Mesenchymal stem cell (in vitro differentiated cells and primary cell): ENCODE measurements at regions not wholly inside any gene's neighbourhood (a gene's known extent, or its start where the extent isn't known, plus 50 kb on each side); places are given as distances from the start of the nearest gene placed in this dataset.

Experiments used
- DNase-seq: peaks from one replicate; pipeline ENCODE4 v3.0.0-alpha.2; 2013
- H2AFZ ChIP-seq: one replicate; pipeline ENCODE4 v1.6.1; 2013; ENCODE audit warnings: low read depth, mild to moderate bottlenecking, control low read depth, inconsistent platforms, low read length, moderate library complexity
- H2AK5ac ChIP-seq: 2 replicates; pipeline ENCODE4 v1.6.1; 2013; ENCODE audit warnings: low read length, moderate library complexity, mild to moderate bottlenecking, inconsistent platforms; ENCODE audit not compliant: severe bottlenecking
- H2BK120ac ChIP-seq: one replicate; pipeline ENCODE4 v1.6.1; 2013; ENCODE audit warnings: low read depth, mild to moderate bottlenecking, inconsistent platforms, low read length, moderate library complexity
- H2BK12ac ChIP-seq, 2 experiments: one replicate each; pipeline ENCODE4 v1.6.1; 2013; ENCODE audit warnings: inconsistent platforms in 2 of 2, low read length in 2 of 2, mild to moderate bottlenecking in 2 of 2, moderate library complexity in 2 of 2, control low read depth in 1 of 2
- H2BK15ac ChIP-seq: one replicate; pipeline ENCODE4 v1.6.1; 2013; ENCODE audit warnings: mild to moderate bottlenecking, low read depth, inconsistent platforms; ENCODE audit not compliant: poor library complexity, severe bottlenecking
- H2BK5ac ChIP-seq: 2 replicates; pipeline ENCODE4 v1.6.1; 2013; ENCODE audit warnings: low read depth, mild to moderate bottlenecking, low read length, control low read depth, inconsistent platforms; ENCODE audit not compliant: poor library complexity, severe bottlenecking
- H3K14ac ChIP-seq, 2 experiments: one replicate each; pipeline ENCODE4 v1.6.1; 2013; ENCODE audit warnings: inconsistent platforms in 2 of 2, low read length in 2 of 2, control low read depth in 1 of 2, mild to moderate bottlenecking in 1 of 2, moderate library complexity in 1 of 2
- H3K18ac ChIP-seq, 2 experiments: one replicate each; pipeline ENCODE4 v1.6.1; 2013; ENCODE audit warnings: inconsistent platforms in 2 of 2, low read length in 2 of 2, control low read depth in 1 of 2, low read depth in 1 of 2, mild to moderate bottlenecking in 1 of 2
- H3K23ac ChIP-seq, 2 experiments: one replicate each; pipeline ENCODE4 v1.6.1; 2013; ENCODE audit warnings: inconsistent platforms in 2 of 2, low read length in 2 of 2, mild to moderate bottlenecking in 2 of 2, moderate library complexity in 2 of 2, control low read depth in 1 of 2
- H3K27ac ChIP-seq: 2 replicates; pipeline ENCODE4 v1.5.1; 2013; ENCODE audit warnings: mild to moderate bottlenecking, moderate library complexity, low read length, control low read depth, inconsistent platforms; ENCODE audit not compliant: poor library complexity, severe bottlenecking
- H3K27me3 ChIP-seq, 2 experiments: 2 replicates each; pipeline versions ENCODE4 v1.6.1 to v1.7.0; 2013; ENCODE audit warnings: low read length in 2 of 2, mild to moderate bottlenecking in 2 of 2, moderate library complexity in 2 of 2, control low read depth in 1 of 2, inconsistent platforms in 1 of 2; ENCODE audit not compliant: control insufficient read depth in 1 of 2, insufficient read depth in 1 of 2
- H3K36me3 ChIP-seq, 2 experiments: 2 replicates each; pipeline versions ENCODE4 v1.6.1 to v1.7.0; 2013; ENCODE audit warnings: low read length in 2 of 2, control low read depth in 1 of 2, inconsistent platforms in 1 of 2, low read depth in 1 of 2, mild to moderate bottlenecking in 1 of 2; ENCODE audit not compliant: insufficient read depth in 2 of 2, control insufficient read depth in 1 of 2
- H3K4ac ChIP-seq, 2 experiments: one replicate each; pipeline ENCODE4 v1.6.1; 2013; ENCODE audit warnings: inconsistent platforms in 2 of 2, low read length in 2 of 2, mild to moderate bottlenecking in 2 of 2, moderate library complexity in 2 of 2, control low read depth in 1 of 2, low read depth in 1 of 2
- H3K4me1 ChIP-seq: 2 replicates; pipeline ENCODE4 v1.6.1; 2013; ENCODE audit warnings: low read depth, low read length, control low read depth; ENCODE audit not compliant: control insufficient read depth, insufficient read depth
- H3K4me2 ChIP-seq: 2 replicates; pipeline ENCODE4 v1.6.1; 2013; ENCODE audit warnings: low read length, mild to moderate bottlenecking, inconsistent platforms; ENCODE audit not compliant: poor library complexity, severe bottlenecking
- H3K4me3 ChIP-seq, 2 experiments: 2 replicates each; pipeline versions ENCODE4 v1.5.1 to v1.7.0; 2013; ENCODE audit warnings: low read length in 2 of 2, mild to moderate bottlenecking in 2 of 2, control low read depth in 1 of 2, low read depth in 1 of 2; ENCODE audit not compliant: insufficient read depth in 1 of 2
- H3K79me1 ChIP-seq: replicated peaks from 2 replicates; pipeline ENCODE4 v1.6.1; 2013; ENCODE audit warnings: mild to moderate bottlenecking, control low read depth, low read length, inconsistent platforms; ENCODE audit not compliant: poor library complexity, severe bottlenecking
- H3K9ac ChIP-seq: 2 replicates; pipeline ENCODE4 v1.7.0; 2013; ENCODE audit warnings: mild to moderate bottlenecking, low read length, moderate library complexity
- H3K9me3 ChIP-seq: 2 replicates; pipeline ENCODE4 v1.7.0; 2013; ENCODE audit warnings: mild to moderate bottlenecking, low read length; ENCODE audit not compliant: control insufficient read depth
- H4K8ac ChIP-seq: one replicate; pipeline ENCODE4 v1.6.1; 2013; ENCODE audit warnings: inconsistent platforms, mild to moderate bottlenecking, low read length, moderate library complexity
- H4K91ac ChIP-seq: one replicate; pipeline ENCODE4 v1.6.1; 2013; ENCODE audit warnings: mild to moderate bottlenecking, low read length, inconsistent platforms
- WGBS: methylation state at CpG from one replicate; pipeline ENCODE4 v1.1.7; 2013; ENCODE audit warnings: mixed read lengths; 5-methylcytosine and 5-hydroxymethylcytosine counted together

DNA sequence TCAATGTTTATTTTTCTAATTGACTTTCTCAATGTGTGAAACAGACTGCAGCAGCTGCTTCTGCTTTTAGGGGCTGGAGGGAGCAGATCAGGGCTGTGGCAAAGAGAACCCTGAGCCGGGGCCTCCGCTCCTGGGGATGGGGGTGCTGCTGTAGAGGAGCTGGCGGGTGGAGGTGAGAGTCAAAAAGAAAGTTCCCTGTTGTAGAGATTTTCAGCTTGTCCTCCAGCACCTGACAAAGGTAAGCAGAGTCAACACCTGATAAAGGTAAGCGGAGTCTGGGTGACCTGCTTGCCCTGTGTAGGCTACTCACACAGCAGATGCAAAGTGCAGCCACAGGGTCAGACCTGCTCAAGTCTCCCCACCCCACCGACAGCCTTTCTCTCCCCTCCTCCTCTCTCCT, 252.4 kb upstream of the IRX1 start:
- H3K27me3 ChIP-seq: no peaks in the 10 kb centered on the region
- H2BK120ac ChIP-seq: no peak overlapping the region
- H2AK5ac ChIP-seq: no peak overlapping the region
- no peak overlapping the region for H3K23ac ChIP-seq
- H3K4ac ChIP-seq: no peak overlapping the region
- no peak overlapping the region for H2AFZ ChIP-seq
- H3K4me2 ChIP-seq: no peak overlapping the region
- no peak for DNase-seq
- no peak overlapping the region for H4K91ac ChIP-seq
- no peak overlapping the region for H4K8ac ChIP-seq
- 78% methylated on average over 5 of the region's 5 CpGs for WGBS
- H2BK5ac ChIP-seq: no peak overlapping the region
- H3K9me3 ChIP-seq: no peaks in the 10 kb centered on the region
- H3K36me3 ChIP-seq: no peaks in the 10 kb centered on the region
- H3K18ac ChIP-seq: no peak overlapping the region
- no peak overlapping the region for H2BK12ac ChIP-seq
- H3K27ac ChIP-seq: no peak overlapping the region
- no peak overlapping the region for H3K14ac ChIP-seq
- no peaks in the 10 kb centered on the region for H3K4me1 ChIP-seq
- no peak overlapping the region for H3K9ac ChIP-seq
- H2BK15ac ChIP-seq: no peak overlapping the region
- no peaks in the 10 kb centered on the region for H3K79me1 ChIP-seq
- H3K4me3 ChIP-seq: no peak overlapping the region

DNA sequence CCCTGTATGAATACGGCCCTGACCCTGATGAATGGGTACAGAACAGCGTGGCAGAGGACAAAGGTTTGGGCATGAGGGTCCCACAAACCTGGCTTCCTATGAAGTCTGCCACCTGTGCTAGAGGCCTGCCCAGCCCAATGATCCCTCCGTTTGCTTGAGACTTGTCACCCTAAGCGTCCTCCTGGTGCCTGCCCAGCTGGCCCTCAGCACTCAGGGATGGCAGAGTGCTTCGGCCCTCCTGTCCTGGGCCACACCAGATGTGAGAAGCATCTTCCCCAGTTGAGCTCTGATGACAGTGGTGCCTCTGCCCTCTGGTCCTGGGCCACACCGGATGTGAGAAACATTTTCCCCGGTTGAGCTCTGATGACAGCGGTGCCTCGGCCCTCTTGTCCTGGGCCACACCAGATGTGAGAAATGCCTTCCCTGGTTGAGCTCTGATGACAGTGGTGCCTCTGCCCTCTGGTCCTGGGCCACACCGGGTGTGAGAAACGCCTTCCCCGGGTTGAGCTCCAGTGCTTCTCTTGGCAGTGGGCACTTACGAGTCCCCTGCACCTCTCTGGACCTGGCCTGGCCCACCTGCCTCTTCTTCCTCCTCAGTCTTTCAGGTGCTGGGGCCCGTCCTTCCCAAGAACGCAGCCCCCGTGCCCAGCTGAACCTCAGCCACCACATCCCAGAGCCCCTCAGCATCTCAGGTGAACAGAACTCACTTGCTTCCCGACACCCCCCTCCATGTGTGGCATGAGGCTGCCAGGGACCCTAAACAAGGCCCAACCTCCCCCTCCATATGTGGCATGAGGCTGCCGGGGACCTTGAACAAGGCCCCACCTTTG, 253.1 kb upstream of the IRX1 start:
- Histone ChIP-seq H3K14ac (no peak overlapping the region), H3K9ac (no peak overlapping the region), H3K23ac (no peak overlapping the region), H4K91ac (no peak overlapping the region), H3K4me2 (no peak overlapping the region), H2BK5ac (no peak overlapping the region), H3K9me3 (no peaks in the 10 kb centered on the region), H3K79me1 (no peaks in the 10 kb centered on the region), H3K27ac (no peak overlapping the region), H4K8ac (no peak overlapping the region), H3K36me3 (no peaks in the 10 kb centered on the region), H2BK120ac (no peak overlapping the region), H3K27me3 (no peaks in the 10 kb centered on the region), H2AFZ (no peak overlapping the region), H3K18ac (no peak overlapping the region), H2AK5ac (no peak overlapping the region), H3K4me1 (no peaks in the 10 kb centered on the region), H2BK12ac (no peak overlapping the region), H3K4ac (no peak overlapping the region), H3K4me3 (no peak overlapping the region), H2BK15ac (no peak overlapping the region)
- 84% methylated on average over 18 of the region's 18 CpGs for WGBS
- no peak for DNase-seq

DNA sequence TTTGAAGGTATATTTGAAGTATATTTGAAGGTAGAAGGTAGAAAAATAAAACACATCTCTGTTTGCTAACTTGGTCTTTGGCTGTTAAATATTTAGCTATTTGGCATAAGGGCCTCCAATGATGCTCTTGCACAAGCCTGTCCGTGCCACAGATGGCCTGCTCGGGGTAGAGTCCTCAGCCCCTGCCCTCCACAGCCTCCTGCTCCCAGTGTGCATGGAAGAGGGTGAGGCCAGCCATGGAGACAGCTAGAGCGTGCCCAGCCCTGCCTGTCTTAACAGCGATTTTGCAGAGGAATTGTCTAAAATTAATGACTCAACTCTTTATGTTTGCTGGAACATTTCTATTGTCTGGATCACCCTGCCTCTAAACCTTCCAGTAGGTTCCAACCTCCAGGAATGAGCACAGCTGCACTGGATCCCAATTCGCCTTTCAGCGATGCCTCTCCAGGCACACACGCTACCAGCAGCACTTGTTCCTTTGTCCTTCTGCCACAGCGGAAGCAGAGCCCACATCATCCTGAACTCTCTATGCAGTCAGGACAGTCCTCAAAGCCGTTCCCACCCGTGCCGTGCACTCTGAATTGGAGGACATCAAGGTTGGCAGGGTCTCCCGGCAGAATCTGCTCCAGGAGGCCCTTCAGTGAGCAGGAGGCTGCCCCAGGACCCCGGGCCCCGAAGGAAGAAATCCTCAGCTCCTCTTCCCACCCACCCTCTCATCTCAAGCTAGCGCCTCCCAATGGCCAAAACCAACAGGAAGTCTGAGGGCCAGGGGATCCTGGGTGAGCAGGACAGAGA, 254.0 kb upstream of the IRX1 start:
- 83% methylated on average over 12 of the region's 15 CpGs for WGBS
- Histone ChIP-seq H3K18ac (no peak overlapping the region), H3K4me1 (no peaks in the 10 kb centered on the region), H3K23ac (no peak overlapping the region), H2AK5ac (no peak overlapping the region), H3K4ac (no peak overlapping the region), H3K79me1 (no peaks in the 10 kb centered on the region), H4K91ac (no peak overlapping the region), H3K27ac (no peak overlapping the region), H3K36me3 (no peaks in the 10 kb centered on the region), H4K8ac (no peak overlapping the region), H3K4me3 (no peak overlapping the region), H3K14ac (no peak overlapping the region), H3K27me3 (no peaks in the 10 kb centered on the region), H2BK120ac (no peak overlapping the region), H3K9ac (no peak overlapping the region), H2BK5ac (no peak overlapping the region), H2BK15ac (no peak overlapping the region), H2BK12ac (no peak overlapping the region), H3K9me3 (no peaks in the 10 kb centered on the region), H2AFZ (no peak overlapping the region), H3K4me2 (no peak overlapping the region)
- no peak for DNase-seq

DNA sequence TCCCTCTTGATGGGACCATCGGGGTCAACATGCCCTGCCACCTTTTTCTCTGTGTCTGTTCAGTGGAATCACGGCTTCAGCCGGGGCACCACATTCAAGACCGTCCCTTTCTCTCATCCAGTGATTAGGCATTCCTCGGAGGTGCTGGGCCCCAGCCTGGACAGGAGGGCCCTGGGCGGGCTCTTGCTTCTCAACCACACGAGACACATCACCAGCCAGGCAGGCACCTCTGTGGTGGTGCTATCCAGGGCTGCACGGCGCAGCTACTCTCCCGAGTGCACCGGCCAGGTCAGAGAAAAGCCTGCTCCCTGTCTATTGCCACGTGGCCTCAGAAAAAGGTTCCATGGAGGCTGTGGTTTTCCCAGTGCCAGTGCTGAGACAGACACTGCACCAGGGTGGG, 255.2 kb upstream of the IRX1 start:
- no peak overlapping the region for H2BK120ac ChIP-seq
- H3K18ac ChIP-seq: no peak overlapping the region
- H3K4me3 ChIP-seq: no peak overlapping the region
- no peak overlapping the region for H2AFZ ChIP-seq
- H3K23ac ChIP-seq: no peak overlapping the region
- 74% methylated on average over 12 of the region's 12 CpGs for WGBS
- no peak overlapping the region for H3K4ac ChIP-seq
- no peak for DNase-seq
- no peak overlapping the region for H3K4me2 ChIP-seq
- H3K79me1 ChIP-seq: no peaks in the 10 kb centered on the region
- no peak overlapping the region for H2BK5ac ChIP-seq
- H3K9ac ChIP-seq: peak overlapping the region; percentile 85
- no peak overlapping the region for H2AK5ac ChIP-seq
- H3K27me3 ChIP-seq: no peaks in the 10 kb centered on the region
- no peak overlapping the region for H4K91ac ChIP-seq
- H3K27ac ChIP-seq: no peak overlapping the region
- no peaks in the 10 kb centered on the region for H3K4me1 ChIP-seq
- H3K36me3 ChIP-seq: no peaks in the 10 kb centered on the region
- no peak overlapping the region for H2BK15ac ChIP-seq
- no peaks in the 10 kb centered on the region for H3K9me3 ChIP-seq
- H4K8ac ChIP-seq: no peak overlapping the region
- H2BK12ac ChIP-seq: no peak overlapping the region
- H3K14ac ChIP-seq: no peak overlapping the region
